KBM-7 (cell line): ENCODE measurements at regions not wholly inside any gene's neighbourhood (a gene's known extent, or its start where the extent isn't known, plus 50 kb on each side); places are given as distances from the start of the nearest gene placed in this dataset.
"Not testable (repeated sequence)": the region's sequence is repeated elsewhere in the genome, so short reads cannot be mapped to it uniquely, and the experiment has no call there.

ENCODE experiments used
- DNase-seq: peaks from one replicate; pipeline ENCODE4 v3.0.0-alpha.2; 2015
- in situ Hi-C: fragments of 300-500 bp; cut with MboI; formaldehyde crosslinking; loops from 2 replicates; pipeline ENCODE4 v1.14.3; 2020; ENCODE audit warnings: low sequenced_read_pairs, low pct_unique_long_range_greater_than_20kb, mixed read lengths

- no peak for DNase-seq
- in situ Hi-C loops = loop anchor here (25.0 kb wide), 1 partner anchor 646 kb away; no protein-coding TSS in a partner anchor
These were observed 106.5 kb downstream of the KLF13 start for GRCh38 chr15:31433091-31433490.

DNA sequence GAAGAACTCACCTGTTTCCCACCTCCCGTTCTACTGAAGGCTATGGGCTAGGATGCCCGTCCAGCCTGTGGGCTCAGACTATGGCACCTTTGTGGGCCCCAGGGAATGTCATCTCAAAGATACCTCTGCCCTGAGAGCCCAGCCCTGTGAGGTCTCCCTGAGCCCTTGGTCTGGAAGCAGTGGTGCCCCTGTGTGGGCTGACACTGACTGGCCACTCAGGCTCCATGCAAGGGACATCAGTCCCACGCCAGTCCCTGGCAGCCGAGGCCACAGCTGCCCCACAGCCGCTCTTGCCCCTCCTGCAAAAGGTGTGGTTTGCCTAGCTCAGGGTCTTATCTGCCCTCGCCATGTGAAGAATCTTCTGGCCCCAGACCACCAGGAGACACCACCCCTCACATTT, 106.9 kb downstream of the KLF13 start:
- no peak for DNase-seq
- in situ Hi-C loops = loop anchor here (25.0 kb wide), 1 partner anchor 646 kb away; no protein-coding TSS in a partner anchor

- DNase-seq = no peak
- in situ Hi-C loops = loop anchor here (25.0 kb wide), 1 partner anchor 647 kb away; no protein-coding TSS in a partner anchor
These were observed 107.6 kb downstream of the KLF13 start for GRCh38 chr15:31434275-31434587.

GRCh38 chr15:31434588-31435260, 108.1 kb downstream of the KLF13 start:
- in situ Hi-C loops = loop anchor here (25.0 kb wide), 1 partner anchor 647 kb away; no protein-coding TSS in a partner anchor

GRCh38 chr15:31435261-31435911, 108.8 kb downstream of the KLF13 start:
- in situ Hi-C loops = loop anchor here (25.0 kb wide), 1 partner anchor 648 kb away; no protein-coding TSS in a partner anchor

More at GRCh38 chr15:31434588-31435260, 108.1 kb downstream of the KLF13 start:
- peak; percentile 95 for DNase-seq

DNA sequence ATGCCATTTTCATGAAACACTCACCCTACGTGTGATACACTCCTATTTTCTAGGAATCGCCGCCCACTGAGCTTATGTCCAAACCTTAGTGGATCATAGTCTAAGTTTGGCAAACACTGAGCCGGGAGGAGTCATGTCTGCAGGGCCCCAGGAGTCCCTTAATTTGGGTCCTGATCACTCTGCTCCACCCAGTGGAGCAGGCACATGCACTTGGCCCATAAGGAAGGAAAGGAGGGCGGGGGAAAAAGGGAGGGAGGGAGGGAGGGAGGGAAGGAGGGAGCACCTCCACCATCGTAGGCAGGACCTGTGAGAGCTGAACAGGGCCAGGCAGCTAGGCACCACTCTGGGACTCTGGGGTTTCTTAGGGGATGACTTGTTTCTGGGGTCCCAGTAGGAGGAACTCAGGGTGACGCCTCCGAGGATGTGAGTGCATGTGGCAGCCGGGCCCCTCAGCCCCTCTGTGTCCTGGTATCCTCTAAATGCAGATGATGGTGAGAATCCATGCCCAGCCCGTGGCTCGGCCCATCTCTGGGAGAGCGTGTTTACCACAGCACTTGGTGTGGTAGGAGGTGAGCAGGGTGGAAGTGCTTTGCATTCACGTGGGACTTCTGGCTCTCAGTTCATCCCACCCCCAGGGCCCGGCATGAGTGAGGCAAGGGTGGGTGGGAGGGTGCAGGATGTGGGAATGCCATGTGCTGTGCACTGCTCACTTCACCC, 109.4 kb downstream of the KLF13 start:
- no peak for DNase-seq
- in situ Hi-C loops = loop anchor here (25.0 kb wide), 1 partner anchor 649 kb away; no protein-coding TSS in a partner anchor

More at GRCh38 chr15:31435261-31435911, 108.8 kb downstream of the KLF13 start:
- DNase-seq = peak; percentile 92

- in situ Hi-C loops = loop anchor here (25.0 kb wide), 1 partner anchor 650 kb away; no protein-coding TSS in a partner anchor
- no peak for DNase-seq
These were observed 111.1 kb downstream of the KLF13 start for GRCh38 chr15:31437686-31438085.

GRCh38 chr15:31438601-31439265, 112.1 kb downstream of the KLF13 start:
- in situ Hi-C loops = loop anchor here (25.0 kb wide), 1 partner anchor 651 kb away; no protein-coding TSS in a partner anchor
- no peak for DNase-seq

GRCh38 chr15:31439328-31439727, 112.7 kb downstream of the KLF13 start:
- DNase-seq = peak; percentile 78
- in situ Hi-C loops = loop anchor here (25.0 kb wide), 1 partner anchor 652 kb away; no protein-coding TSS in a partner anchor

GRCh38 chr15:31440216-31440615, 113.6 kb downstream of the KLF13 start:
- in situ Hi-C loops = loop anchor here (25.0 kb wide), 1 partner anchor 653 kb away; no protein-coding TSS in a partner anchor
- DNase-seq = not testable (repeated sequence)

DNA sequence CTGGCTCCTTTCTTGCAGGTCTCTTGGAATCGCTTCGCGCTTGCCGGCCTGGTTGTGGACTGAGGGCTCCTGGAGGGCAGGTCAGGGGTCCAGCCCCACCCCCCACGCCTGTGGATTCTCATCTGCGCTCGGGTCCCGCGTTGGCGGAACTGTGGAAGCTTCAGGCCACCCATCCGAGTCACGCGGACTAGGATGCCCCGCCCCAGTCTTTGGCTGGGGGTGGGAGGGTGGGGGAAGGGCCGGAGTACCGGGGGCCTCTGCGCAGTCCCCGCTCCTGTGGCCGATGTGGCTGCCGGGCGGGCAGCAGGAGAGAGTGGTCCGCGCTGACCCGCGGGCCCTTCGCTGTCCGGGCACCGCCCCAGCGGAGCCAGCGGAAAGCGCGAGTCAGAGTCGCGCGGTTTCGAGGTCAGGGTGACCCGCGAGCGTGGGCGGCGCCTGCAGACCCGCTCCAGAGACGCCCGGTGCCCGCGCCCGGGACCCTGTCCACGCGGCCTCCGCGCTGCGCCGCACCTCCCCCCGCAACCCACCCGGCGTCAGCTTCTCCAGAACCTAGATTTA, 114.2 kb downstream of the KLF13 start:
- in situ Hi-C loops = loop anchor here (25.0 kb wide), 1 partner anchor 654 kb away; no protein-coding TSS in a partner anchor

DNA sequence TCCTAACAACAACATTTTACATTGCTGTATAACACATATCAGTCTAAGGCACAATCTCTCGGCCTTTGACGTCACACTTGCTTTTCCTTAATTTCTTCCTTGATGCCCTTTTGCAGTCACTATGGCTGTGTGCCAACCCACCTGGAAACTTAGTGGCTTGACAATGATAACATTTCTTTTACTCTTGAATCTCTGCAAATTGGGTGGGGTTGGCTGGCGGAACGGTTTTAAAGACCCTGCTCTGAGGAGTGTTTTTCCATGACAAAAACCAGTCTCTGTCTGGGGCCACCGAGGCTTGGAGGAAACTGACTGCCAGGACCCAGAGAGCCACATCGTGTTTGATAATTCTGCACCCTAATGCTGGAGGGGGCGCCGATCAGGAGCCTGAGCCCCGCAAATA, 115.6 kb downstream of the KLF13 start:
- DNase-seq = no peak
- in situ Hi-C loops = loop anchor here (25.0 kb wide), 1 partner anchor 655 kb away; no protein-coding TSS in a partner anchor

More for the DNA sequence above, 114.2 kb downstream of the KLF13 start:
- no peak for DNase-seq

DNA sequence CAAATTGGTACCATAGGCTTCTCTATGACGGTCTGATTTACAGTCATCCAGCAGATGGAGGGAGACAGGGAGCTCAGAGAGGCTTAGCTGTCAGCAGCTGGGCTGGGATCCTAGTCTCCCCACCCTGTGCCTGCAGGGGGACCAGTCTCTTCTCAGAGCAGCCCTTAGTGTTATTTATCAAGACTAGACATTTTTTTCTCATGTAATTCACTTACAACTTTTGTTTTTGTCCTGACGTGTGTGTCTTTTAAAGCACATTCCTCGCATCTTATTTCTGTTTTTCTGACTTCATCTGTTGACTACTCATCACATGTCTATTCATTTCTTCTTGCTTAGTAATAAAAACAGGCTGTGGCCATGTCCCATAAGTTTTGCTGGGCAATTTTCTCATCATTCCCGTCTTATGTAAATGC, 116.1 kb downstream of the KLF13 start:
- in situ Hi-C loops = loop anchor here (25.0 kb wide), 1 partner anchor 655 kb away; no protein-coding TSS in a partner anchor
- DNase-seq = no peak

DNA sequence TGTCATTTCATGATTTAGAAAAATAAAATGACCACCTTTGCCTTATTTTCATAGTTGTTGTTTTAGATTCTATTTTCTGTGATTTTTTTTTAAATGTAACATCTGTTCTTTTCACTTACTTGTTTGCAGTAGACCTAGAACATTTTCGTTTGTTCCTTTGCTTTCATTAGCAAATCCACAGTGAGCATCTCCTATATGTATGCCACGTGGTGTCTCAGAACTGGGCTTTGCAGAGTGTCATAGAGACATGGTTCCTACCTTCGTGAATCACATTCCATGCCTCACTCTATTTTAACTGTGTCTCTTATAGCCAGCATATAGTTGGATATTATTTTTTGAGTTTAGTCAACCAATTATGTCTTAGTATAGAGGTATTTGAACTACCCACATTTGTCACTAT, 118.2 kb downstream of the KLF13 start:
- in situ Hi-C loops = loop anchor here (25.0 kb wide), 1 partner anchor 658 kb away; no protein-coding TSS in a partner anchor
- DNase-seq = no peak

DNA sequence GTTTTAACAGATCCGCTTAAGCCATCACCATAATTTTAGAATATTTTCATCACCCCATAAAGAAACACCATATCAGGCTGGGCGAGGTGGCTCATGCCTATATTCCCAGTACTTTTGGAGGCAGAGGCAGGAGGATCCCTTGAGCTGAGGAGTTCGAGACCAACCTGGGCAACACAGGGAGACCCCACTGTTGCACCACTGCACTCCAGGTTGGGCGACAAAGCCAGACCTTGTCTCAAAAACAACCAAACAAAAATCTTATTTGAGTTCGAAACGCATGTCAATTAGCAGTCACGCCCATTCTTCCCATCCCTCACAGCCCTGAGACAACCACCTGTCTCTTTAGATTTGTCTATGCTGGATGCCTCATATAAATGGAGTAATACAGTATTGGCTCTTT, 119.9 kb downstream of the KLF13 start:
- DNase-seq = no peak
- in situ Hi-C loops = loop anchor here (25.0 kb wide), 1 partner anchor 659 kb away; no protein-coding TSS in a partner anchor

GRCh38 chr15:31447931-31448634, 121.4 kb downstream of the KLF13 start:
- DNase-seq = no peak
- in situ Hi-C loops = loop anchor here (25.0 kb wide), 1 partner anchor 661 kb away; no protein-coding TSS in a partner anchor

- peak; percentile 85 for DNase-seq
- in situ Hi-C loops = loop anchor here (25.0 kb wide), 1 partner anchor 661 kb away; no protein-coding TSS in a partner anchor
These were observed 122.0 kb downstream of the KLF13 start for GRCh38 chr15:31448635-31448979.
